Colonic mucosa (tissue), 4 donors: ENCODE measurements at regions not wholly inside any gene's neighbourhood (a gene's known extent, or its start where the extent isn't known, plus 50 kb on each side); places are given as distances from the start of the nearest gene placed in this dataset.
"Not testable (repeated sequence)": the region's sequence is repeated elsewhere in the genome, so short reads cannot be mapped to it uniquely, and the experiment has no call there.

Source experiments
- DNase-seq: peaks from one replicate; pipeline ENCODE4 v3.0.0-alpha.2; 2020
- H3K27ac ChIP-seq: fragments of 200-600 bp; one replicate; pipeline ENCODE4 v1.8.0; 2021
- H3K27me3 ChIP-seq: fragments of 200-600 bp; one replicate; pipeline ENCODE4 v1.8.0; 2021
- H3K36me3 ChIP-seq: fragments of 200-600 bp; one replicate; pipeline ENCODE4 v1.8.0; 2021
- H3K4me1 ChIP-seq: fragments of 200-600 bp; one replicate; pipeline ENCODE4 v1.8.0; 2021; ENCODE audit warnings: mild to moderate bottlenecking
- H3K4me3 ChIP-seq: fragments of 200-600 bp; one replicate; pipeline ENCODE4 v1.8.0; 2021
- H3K9ac ChIP-seq, 2 donors: one replicate each; pipeline ENCODE4 v1.7.0; 2013; ENCODE audit warnings: control low read depth in 2 of 2, low read depth in 2 of 2, low read length in 2 of 2
- H3K9me3 ChIP-seq: fragments of 200-600 bp; one replicate; pipeline ENCODE4 v1.8.0; 2021
- intact Hi-C: fragments of 100-400 bp; cut with DNase I; formaldehyde crosslinking; loops from one replicate; pipeline ENCODE4 v1.14.1; 2022
- TF ChIP-seq, protein P1 (sequence below): fragments of 200-600 bp; IDR thresholded peaks from one replicate; pipeline ENCODE4 v1.8.0; 2022; ENCODE audit warnings: antibody characterized with exemption, mild to moderate bottlenecking
- donor health status: healthy.
- donor health status: DM: no; HTN: no; CAD: no.
- donor health status: DM: no; HTN: no; CAD: no.

- H3K27me3 ChIP-seq: no peaks in the 10 kb centered on the region
- intact Hi-C loops: no loop called here
- H3K9ac ChIP-seq: no peak overlapping the region
- TF ChIP-seq, protein P1, sequence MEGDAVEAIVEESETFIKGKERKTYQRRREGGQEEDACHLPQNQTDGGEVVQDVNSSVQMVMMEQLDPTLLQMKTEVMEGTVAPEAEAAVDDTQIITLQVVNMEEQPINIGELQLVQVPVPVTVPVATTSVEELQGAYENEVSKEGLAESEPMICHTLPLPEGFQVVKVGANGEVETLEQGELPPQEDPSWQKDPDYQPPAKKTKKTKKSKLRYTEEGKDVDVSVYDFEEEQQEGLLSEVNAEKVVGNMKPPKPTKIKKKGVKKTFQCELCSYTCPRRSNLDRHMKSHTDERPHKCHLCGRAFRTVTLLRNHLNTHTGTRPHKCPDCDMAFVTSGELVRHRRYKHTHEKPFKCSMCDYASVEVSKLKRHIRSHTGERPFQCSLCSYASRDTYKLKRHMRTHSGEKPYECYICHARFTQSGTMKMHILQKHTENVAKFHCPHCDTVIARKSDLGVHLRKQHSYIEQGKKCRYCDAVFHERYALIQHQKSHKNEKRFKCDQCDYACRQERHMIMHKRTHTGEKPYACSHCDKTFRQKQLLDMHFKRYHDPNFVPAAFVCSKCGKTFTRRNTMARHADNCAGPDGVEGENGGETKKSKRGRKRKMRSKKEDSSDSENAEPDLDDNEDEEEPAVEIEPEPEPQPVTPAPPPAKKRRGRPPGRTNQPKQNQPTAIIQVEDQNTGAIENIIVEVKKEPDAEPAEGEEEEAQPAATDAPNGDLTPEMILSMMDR: no peak
- H3K36me3 ChIP-seq: no peaks in the 10 kb centered on the region
- H3K4me3 ChIP-seq: no peak overlapping the region
- no peak overlapping the region for H3K27ac ChIP-seq
- no peaks in the 10 kb centered on the region for H3K9me3 ChIP-seq
- no peak for DNase-seq
- H3K4me1 ChIP-seq: no peaks in the 10 kb centered on the region
Measured at GRCh38 chr17:27370776-27371175, 76.9 kb downstream of the WSB1 start.

DNA sequence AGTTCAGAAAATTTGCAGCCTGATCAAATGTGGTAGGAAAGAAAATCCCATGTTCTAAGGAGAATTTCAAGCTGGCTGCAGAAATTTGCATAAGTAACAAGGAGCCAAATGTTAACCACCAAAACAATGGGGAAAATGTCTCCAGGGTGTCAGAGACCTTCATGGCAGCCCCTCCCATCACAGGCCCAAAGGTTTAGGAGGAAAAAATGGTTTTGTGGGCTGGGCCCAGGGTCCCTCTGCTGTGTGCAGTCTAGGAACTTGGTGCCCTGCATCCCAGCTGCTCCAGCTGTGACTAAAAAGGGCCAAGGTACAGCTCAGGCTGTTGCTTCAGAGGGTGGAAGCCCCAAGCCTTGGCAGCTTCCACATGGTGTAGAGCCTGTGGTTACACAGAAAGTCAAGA is 79.8 kb downstream of the WSB1 start:
- DNase-seq, intact Hi-C loops, H3K4me3 ChIP-seq, H3K27ac ChIP-seq, H3K4me1 ChIP-seq, H3K36me3 ChIP-seq, H3K27me3 ChIP-seq, H3K9me3 ChIP-seq, H3K9ac ChIP-seq: not testable (repeated sequence)

GRCh38 chr17:27376637-27377547 is 79.4 kb upstream of the KSR1 start:
- H3K4me3 ChIP-seq: no peak overlapping the region

GRCh38 chr17:27378482-27379175 is 77.6 kb upstream of the KSR1 start:
- Histone ChIP-seq H3K4me3 (no peak overlapping the region), H3K27me3 (no peaks in the 10 kb centered on the region), H3K9ac (no peak overlapping the region), H3K4me1 (peaks cover 7% of the 10 kb centered on the region), H3K27ac (no peak overlapping the region), H3K9me3 (no peaks in the 10 kb centered on the region), H3K36me3 (no peaks in the 10 kb centered on the region)
- no peak for DNase-seq
- intact Hi-C loops: no loop called here
- TF ChIP-seq, protein P1: no peak

More at GRCh38 chr17:27376637-27377547, 79.4 kb upstream of the KSR1 start:
- Histone ChIP-seq H3K27ac (no peak overlapping the region), H3K9ac (no peak overlapping the region), H3K27me3 (no peaks in the 10 kb centered on the region), H3K36me3 (no peaks in the 10 kb centered on the region), H3K4me1 (peaks cover 7% of the 10 kb centered on the region), H3K9me3 (no peaks in the 10 kb centered on the region)
- intact Hi-C loops: no loop called here
- no peak for DNase-seq
- TF ChIP-seq, protein P1: no peak

DNA sequence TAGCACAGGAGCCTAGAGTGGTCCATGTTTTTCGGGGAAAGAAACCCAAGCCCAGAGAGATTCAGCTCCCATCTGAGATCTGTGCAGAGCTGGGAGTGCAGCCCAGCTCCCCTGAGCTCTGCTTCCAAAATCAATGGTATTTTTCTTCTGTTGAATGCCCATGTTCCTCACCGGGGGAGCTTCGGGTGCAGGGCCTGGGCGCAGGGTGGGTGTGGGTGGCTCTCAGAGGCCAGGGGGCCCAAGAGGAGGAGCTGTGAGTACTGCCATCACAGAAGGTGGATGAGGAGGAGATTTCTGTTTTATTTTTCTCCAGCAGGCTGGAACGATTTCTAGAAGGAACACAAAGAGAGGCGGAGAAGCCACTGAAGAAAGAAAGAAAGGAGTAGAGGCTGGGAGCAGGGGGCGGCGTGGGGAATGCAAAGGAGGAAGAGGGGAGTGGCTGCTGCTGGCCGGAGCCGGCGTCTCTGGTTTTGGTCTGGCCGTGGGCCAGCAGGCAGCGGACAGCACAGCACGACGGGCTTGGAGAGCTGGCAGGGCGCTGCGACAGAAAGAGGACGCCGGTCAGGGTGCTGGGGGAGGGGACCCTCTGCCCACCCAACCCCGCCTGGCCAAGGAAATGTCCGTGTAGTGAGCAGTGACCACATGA is 76.2 kb upstream of the KSR1 start:
- intact Hi-C loops: no loop called here
- DNase-seq: peak; percentile 42
- Histone ChIP-seq H3K27me3 (no peaks in the 10 kb centered on the region), H3K4me1 (peaks cover 7% of the 10 kb centered on the region), H3K9me3 (no peaks in the 10 kb centered on the region), H3K4me3 (no peak overlapping the region), H3K27ac (no peak overlapping the region), H3K9ac (no peak overlapping the region), H3K36me3 (no peaks in the 10 kb centered on the region)
- TF ChIP-seq, protein P1: no peak
